ENCODE measurements at regions not wholly inside any gene's neighbourhood (a gene's known extent, or its start where the extent isn't known, plus 50 kb on each side); places are given as distances from the start of the nearest gene placed in this dataset.

GRCh38 chr16:85979605-85980004, 80.6 kb downstream of the IRF8 start:
- no peak for TF ChIP-seq CTCF (IDR thresholded peaks at IDR 0.05)
- no peak for TF ChIP-seq POLR2A (IDR thresholded peaks at IDR 0.05)
- WGBS, 2 donors, result 72 to 85% methylated on average over 11 of the region's 11 CpGs
- no peak overlapping the region for H3K4me3 ChIP-seq (ENCODE audit: low read depth, poor library complexity, severe bottlenecking)
- no peak for DNase-seq (ENCODE audit: low spot score in 2 of 2)
- intact Hi-C loops (cut with DNase I; ENCODE audit: low total_unique reads), result no loop called here

GRCh38 chr16:85980686-85981085, 81.7 kb downstream of the IRF8 start:
- WGBS, 2 donors, result 88 to 92% methylated on average over 6 of the region's 6 CpGs
- DNase-seq (ENCODE audit: low spot score in 2 of 2), result no peak
- no peak for TF ChIP-seq POLR2A (IDR thresholded peaks at IDR 0.05)
- TF ChIP-seq CTCF (IDR thresholded peaks at IDR 0.05), result no peak
- no peak overlapping the region for H3K4me3 ChIP-seq (ENCODE audit: low read depth, poor library complexity, severe bottlenecking)
- intact Hi-C loops (cut with DNase I; ENCODE audit: low total_unique reads), result no loop called here

GRCh38 chr16:85981826-85982562, 83.0 kb downstream of the IRF8 start:
- DNase-seq (ENCODE audit: low spot score in 2 of 2), result no peak
- no peak for TF ChIP-seq POLR2A (IDR thresholded peaks at IDR 0.05)
- no peak overlapping the region for H3K4me3 ChIP-seq (ENCODE audit: low read depth, poor library complexity, severe bottlenecking)
- WGBS, 2 donors, result 82 to 85% methylated on average over 16 of the region's 16 CpGs
- intact Hi-C loops (cut with DNase I; ENCODE audit: low total_unique reads), result no loop called here

- no peak overlapping the region for H3K4me3 ChIP-seq (ENCODE audit: low read depth, poor library complexity, severe bottlenecking)
- TF ChIP-seq POLR2A (IDR thresholded peaks at IDR 0.05) (no peak), CTCF (IDR thresholded peaks at IDR 0.05) (no peak)
- 65 to 75% methylated on average over 16 to 21 of the region's 23 CpGs for WGBS, 2 donors
- DNase-seq (ENCODE audit: low spot score in 2 of 2), result no peak
- intact Hi-C loops (cut with DNase I; ENCODE audit: low total_unique reads), result no loop called here
Observed at GRCh38 chr16:85982563-85982939, 83.6 kb downstream of the IRF8 start.

GRCh38 chr16:85983064-85983463, 84.1 kb downstream of the IRF8 start:
- no peak for TF ChIP-seq POLR2A (IDR thresholded peaks at IDR 0.05)
- no peak for DNase-seq (ENCODE audit: low spot score in 2 of 2)
- intact Hi-C loops (cut with DNase I; ENCODE audit: low total_unique reads), result no loop called here
- WGBS, 2 donors, result 80 to 82% methylated on average over 12 of the region's 12 CpGs
- no peak overlapping the region for H3K4me3 ChIP-seq (ENCODE audit: low read depth, poor library complexity, severe bottlenecking)

- WGBS, 2 donors, result 71 to 73% methylated on average over 16 to 19 of the region's 20 CpGs
- no peak overlapping the region for H3K4me3 ChIP-seq (ENCODE audit: low read depth, poor library complexity, severe bottlenecking)
Observed at GRCh38 chr16:85983606-85984230, 84.8 kb downstream of the IRF8 start.

More at GRCh38 chr16:85983606-85984230, 84.8 kb downstream of the IRF8 start:
- TF ChIP-seq POLR2A (IDR thresholded peaks at IDR 0.05) (no peak), CTCF (IDR thresholded peaks at IDR 0.05) (no peak)
- DNase-seq (ENCODE audit: low spot score in 2 of 2), result no peak
- intact Hi-C loops (cut with DNase I; ENCODE audit: low total_unique reads), result no loop called here

Measured in lower leg skin (tissue), 4 donors.